ENCODE measurements at regions not wholly inside any gene's neighbourhood (a gene's known extent, or its start where the extent isn't known, plus 50 kb on each side); places are given as distances from the start of the nearest gene placed in this dataset.
"Not testable (repeated sequence)": the region's sequence is repeated elsewhere in the genome, so short reads cannot be mapped to it uniquely, and the experiment has no call there.

DNA sequence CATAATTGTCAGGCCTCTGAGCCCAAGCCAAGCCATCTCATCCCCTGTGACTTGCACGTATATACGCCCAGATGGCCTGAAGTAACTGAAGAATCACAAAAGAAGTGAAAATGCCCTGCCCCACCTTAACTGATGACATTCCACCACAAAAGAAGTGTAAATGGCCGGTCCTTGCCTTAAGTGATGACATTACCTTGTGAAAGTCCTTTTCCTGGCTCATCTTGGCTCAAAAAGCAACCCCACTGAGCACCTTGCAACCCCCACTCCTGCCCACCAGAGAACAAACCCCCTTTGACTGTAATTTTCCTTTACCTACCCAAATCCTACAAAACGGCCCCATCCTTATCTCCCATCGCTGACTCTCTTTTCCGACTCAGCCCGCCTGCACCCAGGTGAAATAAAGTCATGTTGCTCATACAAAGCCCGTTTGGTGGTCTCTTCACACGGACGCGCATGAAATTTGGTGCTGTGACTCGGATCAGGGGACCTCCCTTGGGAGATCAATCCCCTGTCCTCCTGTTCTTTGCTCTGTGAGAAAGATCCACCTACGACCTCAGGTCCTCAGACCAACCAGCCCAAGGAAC lies 692.1 kb downstream of the EFNA5 start:
- not testable (repeated sequence) for H3K36me3 ChIP-seq (ENCODE audit: insufficient read depth, low read length); H3K4me1 ChIP-seq (ENCODE audit: control insufficient read depth, insufficient read depth, low read length); H3K27me3 ChIP-seq (ENCODE audit: control insufficient read depth, insufficient read depth, low read length); H3K9ac ChIP-seq (ENCODE audit: low read depth, low read length); H3K4me2 ChIP-seq (ENCODE audit: low read length); H3K4me3 ChIP-seq (ENCODE audit: low read length); H3K9me3 ChIP-seq (replicated peaks; ENCODE audit: low read length)

DNA sequence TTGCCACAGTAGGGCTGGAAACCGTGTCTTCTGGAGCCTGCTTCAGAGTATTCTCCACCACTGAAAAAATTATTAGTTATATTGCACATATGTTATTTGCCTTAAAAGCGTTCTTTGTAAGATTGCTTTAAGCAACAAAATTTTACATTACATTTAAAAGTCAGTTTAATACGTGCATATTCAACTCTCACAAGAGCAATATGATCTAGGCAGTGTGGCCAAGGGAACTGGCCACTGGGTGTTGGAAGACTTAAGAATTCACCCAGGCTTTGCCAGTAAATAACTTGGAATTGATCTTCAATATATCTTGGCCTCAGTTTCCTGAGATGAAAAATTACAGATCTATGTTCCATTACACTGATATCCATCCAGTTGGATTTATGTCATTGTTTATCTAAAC lies 694.4 kb downstream of the EFNA5 start:
- no peaks in the 10 kb centered on the region for H3K9me3 ChIP-seq (replicated peaks; ENCODE audit: low read length)
- no peaks in the 10 kb centered on the region for H3K36me3 ChIP-seq (ENCODE audit: insufficient read depth, low read length)
- H3K4me2 ChIP-seq (ENCODE audit: low read length), result no peak overlapping the region
- no peak overlapping the region for H3K4me3 ChIP-seq (ENCODE audit: low read length)
- H3K27me3 ChIP-seq (ENCODE audit: control insufficient read depth, insufficient read depth, low read length), result no peaks in the 10 kb centered on the region
- H3K9ac ChIP-seq (ENCODE audit: low read depth, low read length), result no peak overlapping the region
- H3K4me1 ChIP-seq (ENCODE audit: control insufficient read depth, insufficient read depth, low read length), result no peaks in the 10 kb centered on the region

DNA sequence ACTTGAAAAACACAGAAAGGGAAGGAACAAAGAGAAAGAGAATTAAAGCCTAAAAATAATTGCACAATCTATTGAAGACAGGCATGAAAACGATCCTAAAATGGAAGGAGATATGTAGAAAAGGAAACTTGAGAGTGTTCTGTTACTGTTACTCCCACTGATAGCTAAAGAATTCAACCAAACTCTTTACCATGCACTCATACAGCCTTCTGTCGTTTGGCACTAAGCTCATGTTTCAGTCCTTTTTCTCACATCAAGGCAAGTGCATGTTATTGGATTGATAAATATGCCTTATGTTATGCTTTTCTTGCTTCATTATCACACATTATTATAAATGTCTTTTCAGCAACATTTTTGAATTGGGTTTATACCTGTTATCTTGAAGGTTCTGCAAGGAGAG lies 696.5 kb downstream of the EFNA5 start:
- H3K9ac ChIP-seq (ENCODE audit: low read depth, low read length), result no peak overlapping the region
- no peaks in the 10 kb centered on the region for H3K4me1 ChIP-seq (ENCODE audit: control insufficient read depth, insufficient read depth, low read length)

DNA sequence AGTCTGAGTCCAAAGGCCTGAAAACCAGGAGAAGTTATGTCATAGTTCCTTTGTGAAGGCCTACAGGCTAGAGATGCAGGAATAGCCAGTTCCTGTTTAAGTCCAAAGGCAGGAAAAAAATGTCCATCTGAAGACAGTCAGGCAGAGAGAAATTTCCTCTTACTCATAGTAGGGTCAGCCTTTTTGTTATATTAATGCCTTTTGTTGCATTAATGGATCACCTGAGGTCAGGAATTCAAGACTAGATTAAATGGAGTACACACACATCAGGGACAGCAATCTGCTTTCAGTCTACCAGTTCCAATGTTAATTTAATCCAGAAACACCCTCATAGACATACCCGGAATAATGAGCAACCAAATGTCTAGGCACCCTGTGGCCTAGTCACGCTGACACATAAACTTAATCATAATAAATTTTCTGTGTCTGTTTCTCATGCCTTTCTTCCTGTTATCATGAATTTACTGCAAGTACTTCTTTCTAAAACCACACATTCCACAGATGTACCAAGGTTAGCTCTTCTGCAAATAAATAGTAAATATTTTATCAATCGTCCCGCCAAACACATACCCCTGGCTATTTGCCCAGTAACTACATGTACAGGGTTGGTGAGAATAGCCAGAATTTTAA lies 703.9 kb downstream of the EFNA5 start:
- no peaks in the 10 kb centered on the region for H3K36me3 ChIP-seq (ENCODE audit: insufficient read depth, low read length)
- H3K4me3 ChIP-seq (ENCODE audit: low read length), result no peak overlapping the region
- no peak overlapping the region for H3K4me2 ChIP-seq (ENCODE audit: low read length)
- no peak overlapping the region for H3K9ac ChIP-seq (ENCODE audit: low read depth, low read length)
- no peaks in the 10 kb centered on the region for H3K9me3 ChIP-seq (replicated peaks; ENCODE audit: low read length)
- no peaks in the 10 kb centered on the region for H3K27me3 ChIP-seq (ENCODE audit: control insufficient read depth, insufficient read depth, low read length)
- no peaks in the 10 kb centered on the region for H3K4me1 ChIP-seq (ENCODE audit: control insufficient read depth, insufficient read depth, low read length)

More for the DNA sequence above, 696.5 kb downstream of the EFNA5 start:
- H3K4me3 ChIP-seq (ENCODE audit: low read length), result no peak overlapping the region
- H3K9me3 ChIP-seq (replicated peaks; ENCODE audit: low read length), result no peaks in the 10 kb centered on the region
- no peaks in the 10 kb centered on the region for H3K27me3 ChIP-seq (ENCODE audit: control insufficient read depth, insufficient read depth, low read length)
- H3K36me3 ChIP-seq (ENCODE audit: insufficient read depth, low read length), result no peaks in the 10 kb centered on the region
- H3K4me2 ChIP-seq (ENCODE audit: low read length), result no peak overlapping the region

DNA sequence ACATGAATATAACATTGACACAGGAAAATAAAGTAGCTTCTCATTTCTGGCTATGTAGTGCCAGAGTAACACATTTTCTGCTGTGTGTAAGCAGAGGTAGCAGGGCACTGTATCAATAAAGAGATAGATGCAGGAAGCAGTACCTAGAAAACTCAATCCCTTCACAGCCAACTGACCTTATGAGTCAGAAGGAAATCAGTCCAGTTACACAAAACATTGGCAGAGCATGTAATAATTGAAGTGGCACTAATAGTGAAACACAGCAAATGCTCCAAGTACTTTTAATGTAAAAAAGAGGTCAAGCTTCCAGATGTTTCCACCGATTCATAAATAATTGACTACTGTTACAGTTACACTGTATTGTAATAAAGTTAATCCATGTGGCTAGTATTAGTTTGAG lies 706.6 kb downstream of the EFNA5 start:
- Histone ChIP-seq H3K9me3 (replicated peaks; ENCODE audit: low read length) (no peaks in the 10 kb centered on the region), H3K27me3 (ENCODE audit: control insufficient read depth, insufficient read depth, low read length) (no peaks in the 10 kb centered on the region), H3K4me3 (ENCODE audit: low read length) (no peak overlapping the region), H3K4me1 (ENCODE audit: control insufficient read depth, insufficient read depth, low read length) (no peaks in the 10 kb centered on the region), H3K36me3 (ENCODE audit: insufficient read depth, low read length) (no peaks in the 10 kb centered on the region), H3K9ac (ENCODE audit: low read depth, low read length) (no peak overlapping the region), H3K4me2 (ENCODE audit: low read length) (no peak overlapping the region)

DNA sequence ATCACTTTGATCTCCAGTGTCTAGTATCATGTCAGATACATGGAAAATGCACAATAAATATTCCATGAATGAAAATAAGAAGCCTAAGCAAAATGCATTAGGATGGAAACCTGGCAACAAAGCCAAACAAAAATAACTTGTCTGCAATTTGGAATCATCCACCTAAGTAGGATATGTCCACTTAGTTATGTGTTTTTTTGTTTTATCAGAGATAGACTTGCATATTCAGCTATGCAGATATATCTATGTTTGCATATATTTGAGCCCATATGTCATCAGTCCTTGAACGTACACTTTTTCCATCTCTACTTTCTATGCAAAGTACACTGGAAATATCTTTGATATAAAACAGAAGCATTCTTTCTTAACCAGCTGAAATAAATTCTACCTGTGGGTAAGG lies 707.1 kb downstream of the EFNA5 start:
- H3K4me3 ChIP-seq (ENCODE audit: low read length), result no peak overlapping the region
- H3K4me1 ChIP-seq (ENCODE audit: control insufficient read depth, insufficient read depth, low read length), result no peaks in the 10 kb centered on the region
- H3K36me3 ChIP-seq (ENCODE audit: insufficient read depth, low read length), result no peaks in the 10 kb centered on the region
- H3K27me3 ChIP-seq (ENCODE audit: control insufficient read depth, insufficient read depth, low read length), result no peaks in the 10 kb centered on the region
- no peaks in the 10 kb centered on the region for H3K9me3 ChIP-seq (replicated peaks; ENCODE audit: low read length)
- no peak overlapping the region for H3K4me2 ChIP-seq (ENCODE audit: low read length)
- no peak overlapping the region for H3K9ac ChIP-seq (ENCODE audit: low read depth, low read length)

DNA sequence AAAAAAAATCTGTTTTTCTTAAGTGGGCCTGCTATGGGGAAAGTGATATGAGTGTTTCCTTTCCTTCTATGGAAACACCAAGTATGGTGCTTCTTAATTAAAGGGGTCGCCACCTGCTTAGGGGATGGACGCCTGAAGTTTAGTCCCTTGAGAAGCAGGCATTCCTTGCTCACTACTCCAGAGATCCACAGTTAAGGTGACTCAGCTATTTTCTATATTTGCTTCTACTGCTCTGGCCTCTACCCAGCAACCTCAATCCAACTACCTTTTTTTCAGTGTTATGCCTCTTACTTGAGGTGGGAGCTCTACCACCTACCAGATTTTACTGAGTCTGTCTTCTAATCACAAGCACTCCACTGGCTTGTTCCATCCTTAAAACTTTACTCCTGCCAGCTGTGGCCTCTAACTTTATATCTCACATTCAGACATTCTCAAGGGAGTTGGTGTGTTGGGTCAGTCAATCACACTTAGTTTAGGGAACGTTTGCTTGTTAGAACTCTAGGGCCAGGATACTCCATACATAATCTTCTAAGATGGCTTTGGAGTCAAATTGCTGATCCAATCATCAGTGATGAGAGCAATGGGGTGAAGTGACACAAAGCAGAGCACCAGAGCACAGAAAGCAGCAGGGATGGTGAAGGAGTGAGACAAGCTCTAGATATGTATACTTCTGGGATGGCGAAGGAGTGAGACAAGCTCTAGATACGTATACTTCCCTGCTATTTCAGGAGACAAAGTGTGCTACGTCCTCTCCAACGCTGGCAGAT lies 708.1 kb downstream of the EFNA5 start:
- no peak overlapping the region for H3K4me3 ChIP-seq (ENCODE audit: low read length)
- H3K9me3 ChIP-seq (replicated peaks; ENCODE audit: low read length), result no peaks in the 10 kb centered on the region
- H3K4me2 ChIP-seq (ENCODE audit: low read length), result no peak overlapping the region
- H3K27me3 ChIP-seq (ENCODE audit: control insufficient read depth, insufficient read depth, low read length), result no peaks in the 10 kb centered on the region
- H3K36me3 ChIP-seq (ENCODE audit: insufficient read depth, low read length), result no peaks in the 10 kb centered on the region
- no peak overlapping the region for H3K9ac ChIP-seq (ENCODE audit: low read depth, low read length)
- H3K4me1 ChIP-seq (ENCODE audit: control insufficient read depth, insufficient read depth, low read length), result no peaks in the 10 kb centered on the region

DNA sequence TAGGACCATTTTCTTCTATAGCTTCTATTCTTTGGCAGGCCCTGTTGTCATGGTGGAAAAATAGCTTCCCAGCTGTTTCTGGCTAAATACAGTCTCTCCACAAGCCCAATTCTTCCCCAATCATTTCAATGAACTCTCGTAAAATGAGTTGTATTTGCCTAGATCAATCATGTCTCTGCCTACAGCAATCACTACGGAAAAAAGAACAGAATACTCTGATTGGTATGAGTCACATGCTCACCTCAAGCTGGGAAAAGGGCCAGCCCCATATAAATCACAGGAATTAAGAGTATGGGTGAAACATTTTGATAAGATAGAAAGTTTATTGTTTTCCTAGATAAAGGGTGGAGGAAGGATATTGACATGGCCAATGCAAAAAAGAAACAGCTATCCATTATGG lies 711.4 kb downstream of the EFNA5 start:
- Histone ChIP-seq H3K36me3 (ENCODE audit: insufficient read depth, low read length) (no peaks in the 10 kb centered on the region), H3K4me3 (ENCODE audit: low read length) (no peak overlapping the region), H3K4me1 (ENCODE audit: control insufficient read depth, insufficient read depth, low read length) (no peaks in the 10 kb centered on the region), H3K4me2 (ENCODE audit: low read length) (no peak overlapping the region), H3K27me3 (ENCODE audit: control insufficient read depth, insufficient read depth, low read length) (no peaks in the 10 kb centered on the region), H3K9me3 (replicated peaks; ENCODE audit: low read length) (no peaks in the 10 kb centered on the region), H3K9ac (ENCODE audit: low read depth, low read length) (no peak overlapping the region)

DNA sequence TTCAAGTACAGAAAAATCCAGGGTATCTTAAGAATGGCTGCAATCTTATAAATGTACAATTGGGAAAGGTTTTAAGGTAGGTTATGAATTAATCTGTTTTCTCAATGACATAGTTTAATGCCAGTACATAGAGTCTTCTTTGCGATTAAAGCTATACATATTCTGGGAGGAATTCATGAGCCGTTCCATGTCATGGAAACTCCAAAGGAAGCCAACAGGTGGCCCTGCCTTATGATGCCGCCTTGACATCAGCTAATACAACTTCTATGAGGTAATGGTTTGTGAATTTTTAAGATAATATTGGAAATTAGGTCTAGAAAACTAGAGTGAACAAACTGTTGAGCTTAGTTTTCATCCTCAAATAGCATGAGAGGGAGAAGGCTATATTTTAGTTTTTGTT lies 713.4 kb downstream of the EFNA5 start:
- H3K4me1 ChIP-seq (ENCODE audit: control insufficient read depth, insufficient read depth, low read length), result no peaks in the 10 kb centered on the region
- H3K36me3 ChIP-seq (ENCODE audit: insufficient read depth, low read length), result no peaks in the 10 kb centered on the region
- H3K4me3 ChIP-seq (ENCODE audit: low read length), result no peak overlapping the region
- no peaks in the 10 kb centered on the region for H3K9me3 ChIP-seq (replicated peaks; ENCODE audit: low read length)
- no peak overlapping the region for H3K9ac ChIP-seq (ENCODE audit: low read depth, low read length)
- H3K4me2 ChIP-seq (ENCODE audit: low read length), result no peak overlapping the region
- no peaks in the 10 kb centered on the region for H3K27me3 ChIP-seq (ENCODE audit: control insufficient read depth, insufficient read depth, low read length)

DNA sequence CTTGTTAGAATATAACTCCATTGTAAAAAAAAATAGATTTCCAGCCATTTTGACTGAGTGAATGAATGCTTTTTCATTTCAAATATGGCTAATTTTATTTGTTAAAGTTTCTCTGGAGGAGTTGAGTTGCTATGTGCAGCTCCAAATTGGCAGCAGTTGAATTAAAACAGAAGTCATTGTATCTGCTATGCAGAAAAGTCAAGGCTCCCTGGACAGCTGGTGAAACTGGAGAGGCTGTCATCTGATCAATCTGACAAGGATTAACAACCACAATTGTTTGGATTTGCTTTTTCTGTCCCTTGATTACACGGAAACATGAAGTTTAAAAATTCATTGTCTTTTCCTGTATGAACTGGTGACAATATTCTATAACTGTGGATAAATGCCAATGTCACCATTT lies 713.9 kb downstream of the EFNA5 start:
- no peaks in the 10 kb centered on the region for H3K27me3 ChIP-seq (ENCODE audit: control insufficient read depth, insufficient read depth, low read length)

DNA sequence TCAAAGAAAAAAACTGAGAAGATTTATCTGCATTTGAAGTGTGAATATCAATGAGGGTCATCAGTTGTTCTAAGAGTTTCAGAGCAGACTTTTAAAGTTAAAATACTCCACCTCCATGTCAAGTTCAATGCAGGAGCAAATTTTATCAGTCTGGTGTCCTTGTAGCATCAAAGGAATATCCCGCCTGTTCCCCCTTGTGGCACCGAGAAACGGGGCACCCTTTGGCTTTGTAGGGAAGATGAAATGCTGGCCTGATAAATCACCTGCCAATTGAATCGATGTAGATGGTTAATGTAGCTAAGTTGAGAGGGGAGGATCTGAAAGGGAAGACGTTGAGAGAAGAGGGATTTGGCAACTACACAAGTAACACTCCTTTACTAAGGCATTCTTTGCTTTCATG lies 714.5 kb downstream of the EFNA5 start:
- H3K9me3 ChIP-seq (replicated peaks; ENCODE audit: low read length), result no peaks in the 10 kb centered on the region
- no peak overlapping the region for H3K4me2 ChIP-seq (ENCODE audit: low read length)
- no peaks in the 10 kb centered on the region for H3K27me3 ChIP-seq (ENCODE audit: control insufficient read depth, insufficient read depth, low read length)
- no peak overlapping the region for H3K9ac ChIP-seq (ENCODE audit: low read depth, low read length)
- H3K4me1 ChIP-seq (ENCODE audit: control insufficient read depth, insufficient read depth, low read length), result no peaks in the 10 kb centered on the region
- no peak overlapping the region for H3K4me3 ChIP-seq (ENCODE audit: low read length)
- no peaks in the 10 kb centered on the region for H3K36me3 ChIP-seq (ENCODE audit: insufficient read depth, low read length)

More for the DNA sequence above, 713.9 kb downstream of the EFNA5 start:
- no peak overlapping the region for H3K9ac ChIP-seq (ENCODE audit: low read depth, low read length)
- no peaks in the 10 kb centered on the region for H3K36me3 ChIP-seq (ENCODE audit: insufficient read depth, low read length)
- no peak overlapping the region for H3K4me3 ChIP-seq (ENCODE audit: low read length)
- no peaks in the 10 kb centered on the region for H3K9me3 ChIP-seq (replicated peaks; ENCODE audit: low read length)
- no peak overlapping the region for H3K4me2 ChIP-seq (ENCODE audit: low read length)
- no peaks in the 10 kb centered on the region for H3K4me1 ChIP-seq (ENCODE audit: control insufficient read depth, insufficient read depth, low read length)

DNA sequence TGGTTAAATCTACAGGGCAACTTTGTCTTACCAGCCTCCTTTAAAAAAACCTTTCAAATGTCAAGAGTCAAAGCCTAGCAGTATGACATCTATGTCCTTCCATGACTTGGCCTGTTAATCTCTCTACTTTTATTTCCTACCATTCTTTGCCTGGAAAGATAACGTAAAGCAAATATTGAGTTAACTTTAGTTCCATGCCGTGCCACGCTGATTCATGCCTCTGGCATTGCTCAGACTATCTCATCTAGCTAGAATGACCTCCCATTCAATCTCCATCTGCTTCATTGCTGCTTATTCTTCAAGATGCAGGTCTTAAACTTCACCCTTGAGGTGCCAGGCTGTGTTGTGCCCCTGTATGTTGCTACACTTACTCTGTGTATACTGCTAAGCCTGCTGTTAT lies 729.8 kb downstream of the EFNA5 start:
- no peak overlapping the region for H3K4me2 ChIP-seq (ENCODE audit: low read length)
- H3K27me3 ChIP-seq (ENCODE audit: control insufficient read depth, insufficient read depth, low read length), result no peaks in the 10 kb centered on the region
- no peaks in the 10 kb centered on the region for H3K4me1 ChIP-seq (ENCODE audit: control insufficient read depth, insufficient read depth, low read length)
- no peak overlapping the region for H3K4me3 ChIP-seq (ENCODE audit: low read length)
- H3K36me3 ChIP-seq (ENCODE audit: insufficient read depth, low read length), result no peaks in the 10 kb centered on the region
- H3K9ac ChIP-seq (ENCODE audit: low read depth, low read length), result no peak overlapping the region
- no peaks in the 10 kb centered on the region for H3K9me3 ChIP-seq (replicated peaks; ENCODE audit: low read length)

All from skeletal muscle satellite cell (primary cell).